ENCODE measurements at regions not wholly inside any gene's neighbourhood (a gene's known extent, or its start where the extent isn't known, plus 50 kb on each side); places are given as distances from the start of the nearest gene placed in this dataset.

GRCh38 chr17:79506150-79506870 is 104.5 kb downstream of the RBFOX3 start:
- H3K36me3 ChIP-seq (ENCODE audit: insufficient read depth, low read length) = no peaks in the 10 kb centered on the region
- H3K9me3 ChIP-seq (ENCODE audit: control insufficient read depth, insufficient read depth, low read length) = no peaks in the 10 kb centered on the region
- H3K4me1 ChIP-seq (ENCODE audit: insufficient read depth, low read length) = peaks cover under 1% of the 10 kb centered on the region; the same call in 1 of the 2 replicates
- H3K9ac ChIP-seq (ENCODE audit: low read depth, low read length) = no peak overlapping the region

- Histone ChIP-seq H3K4me1 (ENCODE audit: insufficient read depth, low read length) (peaks cover 7% of the 10 kb centered on the region; the same call in 1 of the 2 replicates), H3K9me3 (ENCODE audit: control insufficient read depth, insufficient read depth, low read length) (no peaks in the 10 kb centered on the region), H3K9ac (ENCODE audit: low read depth, low read length) (no peak overlapping the region), H3K36me3 (ENCODE audit: insufficient read depth, low read length) (no peaks in the 10 kb centered on the region)
Observed at GRCh38 chr17:79505199-79505598, 105.7 kb downstream of the RBFOX3 start.

- Histone ChIP-seq H3K9me3 (ENCODE audit: control insufficient read depth, insufficient read depth, low read length) (no peaks in the 10 kb centered on the region), H3K9ac (ENCODE audit: low read depth, low read length) (no peak overlapping the region), H3K36me3 (ENCODE audit: insufficient read depth, low read length) (no peaks in the 10 kb centered on the region)
Observed at GRCh38 chr17:79504181-79504605, 106.7 kb downstream of the RBFOX3 start.

GRCh38 chr17:79503126-79503839 is 107.6 kb downstream of the RBFOX3 start:
- Histone ChIP-seq H3K36me3 (ENCODE audit: insufficient read depth, low read length) (no peaks in the 10 kb centered on the region), H3K9ac (ENCODE audit: low read depth, low read length) (no peak overlapping the region), H3K4me1 (ENCODE audit: insufficient read depth, low read length) (peaks cover 7% of the 10 kb centered on the region; the same call in 1 of the 2 replicates), H3K9me3 (ENCODE audit: control insufficient read depth, insufficient read depth, low read length) (no peaks in the 10 kb centered on the region)

More at GRCh38 chr17:79504181-79504605, 106.7 kb downstream of the RBFOX3 start:
- H3K4me1 ChIP-seq (ENCODE audit: insufficient read depth, low read length) = peaks cover 7% of the 10 kb centered on the region; the same call in 1 of the 2 replicates

- H3K4me1 ChIP-seq (ENCODE audit: insufficient read depth, low read length) = peaks cover 7% of the 10 kb centered on the region; the same call in 1 of the 2 replicates
- no peaks in the 10 kb centered on the region for H3K9me3 ChIP-seq (ENCODE audit: control insufficient read depth, insufficient read depth, low read length)
- H3K36me3 ChIP-seq (ENCODE audit: insufficient read depth, low read length) = no peaks in the 10 kb centered on the region
- H3K9ac ChIP-seq (ENCODE audit: low read depth, low read length) = no peak overlapping the region
Observed at GRCh38 chr17:79501910-79502309, 108.9 kb downstream of the RBFOX3 start.

- H3K4me1 ChIP-seq (ENCODE audit: insufficient read depth, low read length) = peaks cover 7% of the 10 kb centered on the region; the same call in 1 of the 2 replicates
- H3K36me3 ChIP-seq (ENCODE audit: insufficient read depth, low read length) = no peaks in the 10 kb centered on the region
- H3K9me3 ChIP-seq (ENCODE audit: control insufficient read depth, insufficient read depth, low read length) = no peaks in the 10 kb centered on the region
- no peak overlapping the region for H3K9ac ChIP-seq (ENCODE audit: low read depth, low read length)
Observed at GRCh38 chr17:79500745-79501618, 109.9 kb downstream of the RBFOX3 start.

- no peaks in the 10 kb centered on the region for H3K36me3 ChIP-seq (ENCODE audit: insufficient read depth, low read length)
- no peaks in the 10 kb centered on the region for H3K9me3 ChIP-seq (ENCODE audit: control insufficient read depth, insufficient read depth, low read length)
- peaks cover 7% of the 10 kb centered on the region; the same call in 1 of the 2 replicates for H3K4me1 ChIP-seq (ENCODE audit: insufficient read depth, low read length)
- H3K9ac ChIP-seq (ENCODE audit: low read depth, low read length) = no peak overlapping the region
Observed at GRCh38 chr17:79498854-79499253, 112.0 kb downstream of the RBFOX3 start.

- no peaks in the 10 kb centered on the region; the same call in 1 of the 2 replicates for H3K9me3 ChIP-seq (ENCODE audit: control insufficient read depth, insufficient read depth, low read length)
- no peaks in the 10 kb centered on the region for H3K36me3 ChIP-seq (ENCODE audit: insufficient read depth, low read length)
- no peak overlapping the region for H3K9ac ChIP-seq (ENCODE audit: low read depth, low read length)
- peaks cover 7% of the 10 kb centered on the region; the same call in 1 of the 2 replicates for H3K4me1 ChIP-seq (ENCODE audit: insufficient read depth, low read length)
Observed at GRCh38 chr17:79497777-79498348, 113.0 kb downstream of the RBFOX3 start.

GRCh38 chr17:79496422-79497005 is 114.3 kb downstream of the RBFOX3 start:
- Histone ChIP-seq H3K4me1 (ENCODE audit: insufficient read depth, low read length) (peaks cover 7% of the 10 kb centered on the region; the same call in 1 of the 2 replicates), H3K9ac (ENCODE audit: low read depth, low read length) (no peak overlapping the region), H3K36me3 (ENCODE audit: insufficient read depth, low read length) (no peaks in the 10 kb centered on the region), H3K9me3 (ENCODE audit: control insufficient read depth, insufficient read depth, low read length) (no peaks in the 10 kb centered on the region; the same call in 1 of the 2 replicates)

GRCh38 chr17:79495665-79496064 is 115.2 kb downstream of the RBFOX3 start:
- H3K9ac ChIP-seq (ENCODE audit: low read depth, low read length) = no peak overlapping the region
- H3K36me3 ChIP-seq (ENCODE audit: insufficient read depth, low read length) = no peaks in the 10 kb centered on the region
- H3K4me1 ChIP-seq (ENCODE audit: insufficient read depth, low read length) = peaks cover under 1% of the 10 kb centered on the region; the same call in 1 of the 2 replicates
- no peaks in the 10 kb centered on the region; the same call in 1 of the 2 replicates for H3K9me3 ChIP-seq (ENCODE audit: control insufficient read depth, insufficient read depth, low read length)

GRCh38 chr17:79491006-79491405 is 119.8 kb downstream of the RBFOX3 start:
- Histone ChIP-seq H3K9me3 (ENCODE audit: control insufficient read depth, insufficient read depth, low read length) (no peaks in the 10 kb centered on the region; the same call in 1 of the 2 replicates), H3K4me1 (ENCODE audit: insufficient read depth, low read length) (peaks cover 3% of the 10 kb centered on the region; the same call in 1 of the 2 replicates), H3K36me3 (ENCODE audit: insufficient read depth, low read length) (no peaks in the 10 kb centered on the region), H3K9ac (ENCODE audit: low read depth, low read length) (no peak overlapping the region)

- Histone ChIP-seq H3K4me1 (ENCODE audit: insufficient read depth, low read length) (peaks cover 3% of the 10 kb centered on the region; the same call in 1 of the 2 replicates), H3K36me3 (ENCODE audit: insufficient read depth, low read length) (no peaks in the 10 kb centered on the region), H3K9me3 (ENCODE audit: control insufficient read depth, insufficient read depth, low read length) (no peaks in the 10 kb centered on the region; the same call in 1 of the 2 replicates), H3K9ac (ENCODE audit: low read depth, low read length) (no peak overlapping the region)
Observed at GRCh38 chr17:79490530-79490929, 120.3 kb downstream of the RBFOX3 start.

GRCh38 chr17:79487149-79487548 is 123.7 kb downstream of the RBFOX3 start:
- H3K36me3 ChIP-seq (ENCODE audit: insufficient read depth, low read length) = no peaks in the 10 kb centered on the region
- H3K4me1 ChIP-seq (ENCODE audit: insufficient read depth, low read length) = peaks cover 11% of the 10 kb centered on the region; the same call in 1 of the 2 replicates
- no peak overlapping the region for H3K9ac ChIP-seq (ENCODE audit: low read depth, low read length)
- no peaks in the 10 kb centered on the region for H3K9me3 ChIP-seq (ENCODE audit: control insufficient read depth, insufficient read depth, low read length)
